ENCODE measurements at regions not wholly inside any gene's neighbourhood (a gene's known extent, or its start where the extent isn't known, plus 50 kb on each side); places are given as distances from the start of the nearest gene placed in this dataset.
"Not testable (repeated sequence)": the region's sequence is repeated elsewhere in the genome, so short reads cannot be mapped to it uniquely, and the experiment has no call there.

GRCh38 chr15:39506146-39506545, 74.7 kb upstream of the THBS1 start:
- no peak for DNase-seq (ENCODE audit: low spot score)

GRCh38 chr15:39508536-39508935, 72.3 kb upstream of the THBS1 start:
- DNase-seq (ENCODE audit: low spot score): no peak

GRCh38 chr15:39510001-39510701, 70.7 kb upstream of the THBS1 start:
- DNase-seq (ENCODE audit: low spot score): no peak

GRCh38 chr15:39511000-39511915, 69.6 kb upstream of the THBS1 start:
- DNase-seq (ENCODE audit: low spot score): no peak

- DNase-seq (ENCODE audit: low spot score): no peak
Measured at GRCh38 chr15:39511916-39512260, 69.0 kb upstream of the THBS1 start.

- no peak for DNase-seq (ENCODE audit: low spot score)
Measured at GRCh38 chr15:39512643-39513042, 68.2 kb upstream of the THBS1 start.

- no peak for DNase-seq (ENCODE audit: low spot score)
Measured at GRCh38 chr15:39513936-39514335, 66.9 kb upstream of the THBS1 start.

GRCh38 chr15:39514933-39515332, 65.9 kb upstream of the THBS1 start:
- no peak for DNase-seq (ENCODE audit: low spot score)

GRCh38 chr15:39515765-39516164, 65.1 kb upstream of the THBS1 start:
- no peak for DNase-seq (ENCODE audit: low spot score)

GRCh38 chr15:39517122-39517855, 63.6 kb upstream of the THBS1 start:
- no peak for DNase-seq (ENCODE audit: low spot score)

GRCh38 chr15:39523968-39524367, 56.9 kb upstream of the THBS1 start:
- not testable (repeated sequence) for DNase-seq (ENCODE audit: low spot score)

- DNase-seq (ENCODE audit: low spot score): no peak
Measured at GRCh38 chr15:39529457-39529856, 51.4 kb upstream of the THBS1 start.

GRCh38 chr15:39530480-39531342, 50.2 kb upstream of the THBS1 start:
- DNase-seq (ENCODE audit: low spot score): no peak

All from cerebellar cortex (tissue), 1 donor.